ENCODE measurements at regions not wholly inside any gene's neighbourhood (a gene's known extent, or its start where the extent isn't known, plus 50 kb on each side); places are given as distances from the start of the nearest gene placed in this dataset.

GRCh38 chr7:153941061-153941460 is 111.1 kb upstream of the DPP6 start:
- no peak for TF ChIP-seq CTCF (IDR thresholded peaks at IDR 0.05; ENCODE audit: insufficient read depth, low read depth, low read length)
- no peak for TF ChIP-seq EZH2 (IDR thresholded peaks at IDR 0.05; ENCODE audit: insufficient read depth, low read length)
